Suprapubic skin (tissue), 4 donors: ENCODE measurements at regions not wholly inside any gene's neighbourhood (a gene's known extent, or its start where the extent isn't known, plus 50 kb on each side); places are given as distances from the start of the nearest gene placed in this dataset.

Experiments
- DNase-seq, 2 donors: peaks; one replicate each; pipeline ENCODE4 v3.0.0-alpha.2; 2019; ENCODE audit warnings: low spot score in 2 of 2
- H3K27ac ChIP-seq: fragments of 200-600 bp; sonication (generic); one replicate; pipeline ENCODE4 v1.5.1; 2019
- H3K27me3 ChIP-seq: fragments of 200-600 bp; sonication (generic); one replicate; pipeline ENCODE4 v1.5.1; 2019
- H3K36me3 ChIP-seq: fragments of 200-600 bp; sonication (generic); one replicate; pipeline ENCODE4 v1.5.1; 2019
- H3K4me1 ChIP-seq: fragments of 200-600 bp; sonication (generic); one replicate; pipeline ENCODE4 v1.5.1; 2019
- H3K4me3 ChIP-seq: fragments of 200-600 bp; sonication (generic); one replicate; pipeline ENCODE4 v1.5.1; 2019; ENCODE audit warnings: mild to moderate bottlenecking
- H3K9me3 ChIP-seq: fragments of 200-600 bp; sonication (generic); one replicate; pipeline ENCODE4 v1.5.1; 2019
- CTCF ChIP-seq, 2 donors: fragments of 200-600 bp in 1 of 2; fragments of 450-650 bp in 1 of 2; sonication (generic) in 1 of 2; IDR thresholded peaks; one replicate each; pipeline ENCODE4 v1.5.1; 2016 to 2019; ENCODE audit warnings: antibody characterized with exemption in 2 of 2, mild to moderate bottlenecking in 1 of 2, moderate library complexity in 1 of 2
- EP300 ChIP-seq: sonication (generic); formaldehyde crosslinking; IDR thresholded peaks from one replicate; pipeline ENCODE4 v1.6.1; 2017; ENCODE audit warnings: antibody characterized with exemption
- POLR2A ChIP-seq, 2 donors: fragments of 450-650 bp; IDR thresholded peaks; one replicate each; pipeline ENCODE4 v1.6.1; 2017; ENCODE audit warnings: antibody characterized with exemption in 2 of 2, mild to moderate bottlenecking in 2 of 2, moderate library complexity in 2 of 2
- POLR2AphosphoS5 ChIP-seq, 3 donors: sonication (generic); formaldehyde crosslinking; IDR thresholded peaks; one replicate each; pipeline ENCODE4 v1.6.1; 2017; ENCODE audit warnings: antibody characterized with exemption in 3 of 3
- WGBS: methylation state at CpG from one replicate; pipeline ENCODE4 v1.1.5; 2018; 5-methylcytosine and 5-hydroxymethylcytosine counted together

DNA sequence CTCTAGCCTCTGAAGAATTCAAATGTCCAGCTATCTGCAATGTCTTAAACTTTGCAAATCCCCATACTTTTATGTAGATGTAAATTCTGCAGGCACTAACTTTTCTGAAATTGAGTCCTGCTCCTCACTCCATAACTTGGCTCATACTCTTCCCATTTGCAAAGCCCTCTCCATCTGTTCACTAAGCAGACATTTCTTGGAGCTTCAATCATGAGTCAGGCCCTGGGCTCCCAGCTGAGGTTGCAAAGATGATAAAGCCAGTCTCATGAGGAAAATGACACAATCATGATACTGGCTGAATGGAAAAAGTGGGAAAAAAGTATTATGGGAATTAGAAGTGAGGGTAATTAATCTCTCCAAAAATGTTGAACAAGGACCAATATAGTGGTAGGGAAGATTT, 507.6 kb downstream of the NR2F2 start:
- no peak for DNase-seq
- no peak overlapping the region for H3K27ac ChIP-seq
- no peak overlapping the region for H3K4me3 ChIP-seq
- TF ChIP-seq POLR2A (IDR thresholded peaks at IDR 0.05), result no peak
- TF ChIP-seq CTCF (IDR thresholded peaks at IDR 0.05), result no peak
- TF ChIP-seq EP300, result no peak
- TF ChIP-seq POLR2AphosphoS5 (IDR thresholded peaks at IDR 0.05), result no peak
- no peaks in the 10 kb centered on the region for H3K36me3 ChIP-seq
- H3K27me3 ChIP-seq, result no peaks in the 10 kb centered on the region
- no peaks in the 10 kb centered on the region for H3K9me3 ChIP-seq
- no peaks in the 10 kb centered on the region for H3K4me1 ChIP-seq

GRCh38 chr15:96849271-96849900, 518.9 kb downstream of the NR2F2 start:
- DNase-seq, result no peak
- TF ChIP-seq POLR2A (IDR thresholded peaks at IDR 0.05), result no peak
- TF ChIP-seq POLR2AphosphoS5 (IDR thresholded peaks at IDR 0.05), result no peak
- no peak for TF ChIP-seq EP300
- TF ChIP-seq CTCF (IDR thresholded peaks at IDR 0.05), result no peak
- Histone ChIP-seq H3K4me1 (no peaks in the 10 kb centered on the region), H3K4me3 (no peak overlapping the region), H3K36me3 (no peaks in the 10 kb centered on the region), H3K27me3 (no peaks in the 10 kb centered on the region), H3K27ac (no peak overlapping the region), H3K9me3 (peaks cover 3% of the 10 kb centered on the region)
- 25% methylated on average over 11 of the region's 11 CpGs for WGBS

DNA sequence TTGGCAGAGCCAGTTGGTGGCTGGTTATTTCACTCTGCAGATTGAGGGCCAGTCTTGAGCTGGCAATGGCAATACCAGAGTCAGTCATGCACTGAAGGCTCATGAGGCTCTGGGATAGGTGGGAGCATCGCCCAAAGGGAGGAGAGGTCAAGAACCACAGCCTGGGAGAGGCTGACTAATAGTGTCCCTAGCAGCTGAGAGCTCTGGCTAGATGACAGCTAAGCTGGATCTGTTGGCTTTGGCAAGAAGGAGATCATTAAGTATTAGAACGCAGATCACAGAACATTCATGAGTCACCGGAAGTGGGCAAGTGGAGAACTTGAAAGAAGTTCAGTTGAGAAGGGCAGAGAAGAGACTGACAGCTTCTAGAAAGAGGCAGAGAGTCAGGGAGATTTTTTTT, 521.1 kb downstream of the NR2F2 start:
- 63% methylated on average over 3 of the region's 3 CpGs for WGBS
- Histone ChIP-seq H3K9me3 (no peaks in the 10 kb centered on the region), H3K4me1 (no peaks in the 10 kb centered on the region), H3K36me3 (no peaks in the 10 kb centered on the region), H3K27ac (no peak overlapping the region), H3K4me3 (no peak overlapping the region), H3K27me3 (no peaks in the 10 kb centered on the region)
- TF ChIP-seq POLR2A (IDR thresholded peaks at IDR 0.05) (no peak), POLR2AphosphoS5 (IDR thresholded peaks at IDR 0.05) (no peak)
- no peak for DNase-seq

- Histone ChIP-seq H3K9me3 (no peaks in the 10 kb centered on the region), H3K4me1 (no peaks in the 10 kb centered on the region), H3K27ac (no peak overlapping the region), H3K4me3 (no peak overlapping the region), H3K27me3 (no peaks in the 10 kb centered on the region), H3K36me3 (no peaks in the 10 kb centered on the region)
- TF ChIP-seq EP300, result no peak
- no peak for DNase-seq
- WGBS, result 73% methylated on average over 9 of the region's 9 CpGs
Measured at GRCh38 chr15:96858694-96859093, 528.2 kb downstream of the NR2F2 start.

DNA sequence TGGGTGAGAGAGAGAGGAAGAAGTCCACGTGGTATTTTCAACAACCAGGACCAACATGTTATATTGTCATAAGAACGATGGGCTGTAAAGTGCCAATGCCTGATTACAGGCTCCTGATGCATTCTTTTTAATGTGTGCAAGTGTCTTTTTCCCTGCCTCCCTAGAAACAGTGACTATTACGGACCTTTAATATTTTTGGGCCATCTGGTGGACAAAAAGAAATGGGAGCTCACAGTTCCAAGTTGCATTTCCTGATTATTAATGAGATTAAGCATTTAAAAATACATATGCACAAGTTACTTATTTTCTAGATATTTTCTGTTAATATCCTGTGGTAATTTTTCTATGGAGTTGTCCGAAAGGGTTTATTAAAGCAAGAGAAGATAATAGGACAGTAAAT, 530.2 kb downstream of the NR2F2 start:
- H3K9me3 ChIP-seq, result no peaks in the 10 kb centered on the region
- no peak for TF ChIP-seq POLR2A (IDR thresholded peaks at IDR 0.05)
- TF ChIP-seq CTCF (IDR thresholded peaks at IDR 0.05), result no peak
- no peak for TF ChIP-seq EP300
- no peak for TF ChIP-seq POLR2AphosphoS5 (IDR thresholded peaks at IDR 0.05)
- H3K27ac ChIP-seq, result no peak overlapping the region
- H3K4me1 ChIP-seq, result no peaks in the 10 kb centered on the region
- no peak overlapping the region for H3K4me3 ChIP-seq
- no peak for DNase-seq
- whole genome bisulfite sequencing, result 68% methylated on average over 4 of the region's 4 CpGs
- H3K27me3 ChIP-seq, result no peaks in the 10 kb centered on the region
- no peaks in the 10 kb centered on the region for H3K36me3 ChIP-seq

- TF ChIP-seq CTCF (IDR thresholded peaks at IDR 0.05) (no peak), POLR2A (IDR thresholded peaks at IDR 0.05) (no peak), EP300 (no peak), POLR2AphosphoS5 (IDR thresholded peaks at IDR 0.05) (no peak)
- Histone ChIP-seq H3K4me3 (no peak overlapping the region), H3K27me3 (no peaks in the 10 kb centered on the region), H3K4me1 (no peaks in the 10 kb centered on the region), H3K36me3 (no peaks in the 10 kb centered on the region), H3K27ac (no peak overlapping the region), H3K9me3 (peaks cover 9% of the 10 kb centered on the region)
- WGBS, result 91% methylated on average over 4 of the region's 8 CpGs
- no peak for DNase-seq
Measured at GRCh38 chr15:96867992-96868391, 537.5 kb downstream of the NR2F2 start.
